ENCODE measurements at regions not wholly inside any gene's neighbourhood (a gene's known extent, or its start where the extent isn't known, plus 50 kb on each side); places are given as distances from the start of the nearest gene placed in this dataset.

- no peak overlapping the region for H3K4me2 ChIP-seq (ENCODE audit: low read length)
- H3K79me2 ChIP-seq (ENCODE audit: low read length): no peaks in the 10 kb centered on the region
- TF ChIP-seq EZH2phosphoT487 (IDR thresholded peaks at IDR 0.05; ENCODE audit: low read depth) (no peak), CTCF (IDR thresholded peaks at IDR 0.05; ENCODE audit: low read depth, low read length) (no peak)
- H3K4me3 ChIP-seq (ENCODE audit: low read length): no peak overlapping the region
- no peaks in the 10 kb centered on the region; the same call in 1 of the 2 replicates for H4K20me1 ChIP-seq (ENCODE audit: insufficient read depth, low read length)
- H2AFZ ChIP-seq (ENCODE audit: low read depth, low read length): no peak overlapping the region
- H3K9me3 ChIP-seq (ENCODE audit: insufficient read depth, low read length): no peaks in the 10 kb centered on the region
- H3K9ac ChIP-seq (ENCODE audit: low read length): no peak overlapping the region
- no peaks in the 10 kb centered on the region for H3K36me3 ChIP-seq (replicated peaks; ENCODE audit: low read depth, low read length)
- no peak overlapping the region for H3K27ac ChIP-seq (ENCODE audit: low read length)
- peaks cover 11% of the 10 kb centered on the region for H3K4me1 ChIP-seq (ENCODE audit: low read length)
- H3K27me3 ChIP-seq (ENCODE audit: low read depth, low read length): peaks cover 63% of the 10 kb centered on the region
Measured at GRCh38 chr9:7340451-7340850, 459.1 kb downstream of the DMAC1 start.

- Histone ChIP-seq H3K4me3 (ENCODE audit: low read length) (no peak overlapping the region), H3K36me3 (replicated peaks; ENCODE audit: low read depth, low read length) (no peaks in the 10 kb centered on the region), H3K27ac (ENCODE audit: low read length) (no peak overlapping the region), H3K4me1 (ENCODE audit: low read length) (peaks cover 11% of the 10 kb centered on the region), H3K9ac (ENCODE audit: low read length) (no peak overlapping the region), H3K9me3 (ENCODE audit: insufficient read depth, low read length) (no peaks in the 10 kb centered on the region), H3K27me3 (ENCODE audit: low read depth, low read length) (peaks cover 54% of the 10 kb centered on the region), H2AFZ (ENCODE audit: low read depth, low read length) (no peak overlapping the region), H3K79me2 (ENCODE audit: low read length) (no peaks in the 10 kb centered on the region), H4K20me1 (ENCODE audit: insufficient read depth, low read length) (no peaks in the 10 kb centered on the region; the same call in 1 of the 2 replicates), H3K4me2 (ENCODE audit: low read length) (no peak overlapping the region)
- no peak for TF ChIP-seq EZH2phosphoT487 (IDR thresholded peaks at IDR 0.05; ENCODE audit: low read depth)
- TF ChIP-seq CTCF (IDR thresholded peaks at IDR 0.05; ENCODE audit: low read depth, low read length): no peak
Measured at GRCh38 chr9:7338586-7339281, 460.8 kb downstream of the DMAC1 start.

- Histone ChIP-seq H3K9me3 (ENCODE audit: insufficient read depth, low read length) (no peaks in the 10 kb centered on the region), H3K27me3 (ENCODE audit: low read depth, low read length) (peaks cover 40% of the 10 kb centered on the region), H3K27ac (ENCODE audit: low read length) (no peak overlapping the region), H3K4me3 (ENCODE audit: low read length) (no peak overlapping the region), H4K20me1 (ENCODE audit: insufficient read depth, low read length) (no peaks in the 10 kb centered on the region; the same call in 1 of the 2 replicates), H3K4me1 (ENCODE audit: low read length) (no peaks in the 10 kb centered on the region), H3K79me2 (ENCODE audit: low read length) (no peaks in the 10 kb centered on the region), H3K9ac (ENCODE audit: low read length) (no peak overlapping the region), H3K4me2 (ENCODE audit: low read length) (no peak overlapping the region), H2AFZ (ENCODE audit: low read depth, low read length) (no peak overlapping the region), H3K36me3 (replicated peaks; ENCODE audit: low read depth, low read length) (no peaks in the 10 kb centered on the region)
- no peak for TF ChIP-seq CTCF (IDR thresholded peaks at IDR 0.05; ENCODE audit: low read depth, low read length)
- no peak for TF ChIP-seq EZH2phosphoT487 (IDR thresholded peaks at IDR 0.05; ENCODE audit: low read depth)
Measured at GRCh38 chr9:7336356-7337065, 463.1 kb downstream of the DMAC1 start.

- Histone ChIP-seq H3K36me3 (replicated peaks; ENCODE audit: low read depth, low read length) (no peaks in the 10 kb centered on the region), H3K79me2 (ENCODE audit: low read length) (no peaks in the 10 kb centered on the region), H3K4me2 (ENCODE audit: low read length) (no peak overlapping the region), H4K20me1 (ENCODE audit: insufficient read depth, low read length) (no peaks in the 10 kb centered on the region), H3K27me3 (ENCODE audit: low read depth, low read length) (peaks cover 31% of the 10 kb centered on the region), H2AFZ (ENCODE audit: low read depth, low read length) (no peak overlapping the region), H3K27ac (ENCODE audit: low read length) (no peak overlapping the region), H3K4me1 (ENCODE audit: low read length) (no peaks in the 10 kb centered on the region), H3K9me3 (ENCODE audit: insufficient read depth, low read length) (no peaks in the 10 kb centered on the region), H3K9ac (ENCODE audit: low read length) (no peak overlapping the region), H3K4me3 (ENCODE audit: low read length) (no peak overlapping the region)
- TF ChIP-seq EZH2phosphoT487 (IDR thresholded peaks at IDR 0.05; ENCODE audit: low read depth): no peak
- no peak for TF ChIP-seq CTCF (IDR thresholded peaks at IDR 0.05; ENCODE audit: low read depth, low read length)
Measured at GRCh38 chr9:7333719-7334118, 465.9 kb downstream of the DMAC1 start.

Data from OCI-LY3 (cell line).